ENCODE measurements at regions not wholly inside any gene's neighbourhood (a gene's known extent, or its start where the extent isn't known, plus 50 kb on each side); places are given as distances from the start of the nearest gene placed in this dataset.

DNA sequence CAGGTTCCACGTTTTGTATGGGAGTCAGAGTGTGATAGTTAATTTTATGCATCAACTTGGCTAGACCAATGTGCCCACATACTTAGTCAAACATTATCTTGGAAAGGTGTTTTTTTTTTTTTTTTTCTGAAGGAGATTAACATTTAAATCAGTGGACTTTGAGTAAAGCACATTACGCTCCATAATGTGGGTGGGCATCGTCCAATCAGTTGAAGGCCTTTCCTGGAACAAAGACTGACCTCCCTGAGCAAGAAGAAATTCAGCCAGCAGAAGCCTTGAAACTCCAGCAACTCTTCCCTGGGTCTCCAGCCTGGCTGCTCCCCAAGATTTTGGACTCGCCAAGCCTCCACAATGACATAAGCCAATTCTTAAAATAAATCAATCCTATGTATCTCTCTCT lies 711.4 kb downstream of the MTRR start:
- DNase-seq: no peak

DNA sequence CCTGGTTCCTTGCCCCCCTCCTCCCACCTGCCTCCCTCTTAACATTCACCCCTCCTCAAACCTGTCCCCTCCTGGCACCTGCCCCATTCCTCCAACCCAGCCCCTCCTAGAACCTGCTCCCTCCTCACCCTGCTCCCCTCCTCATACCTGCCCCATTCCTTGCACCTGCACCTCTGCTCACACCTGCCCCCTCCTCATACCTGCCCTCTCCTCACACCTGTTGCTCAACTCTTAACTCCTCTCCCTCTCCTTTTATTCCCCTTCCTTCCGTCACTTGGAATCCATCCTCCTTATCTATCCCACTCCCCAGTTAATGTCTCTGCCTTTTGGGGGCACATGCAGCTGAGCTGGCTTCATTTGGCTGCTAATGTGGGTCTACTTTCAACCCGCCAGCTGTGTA lies 712.1 kb downstream of the MTRR start:
- DNase-seq: no peak

DNA sequence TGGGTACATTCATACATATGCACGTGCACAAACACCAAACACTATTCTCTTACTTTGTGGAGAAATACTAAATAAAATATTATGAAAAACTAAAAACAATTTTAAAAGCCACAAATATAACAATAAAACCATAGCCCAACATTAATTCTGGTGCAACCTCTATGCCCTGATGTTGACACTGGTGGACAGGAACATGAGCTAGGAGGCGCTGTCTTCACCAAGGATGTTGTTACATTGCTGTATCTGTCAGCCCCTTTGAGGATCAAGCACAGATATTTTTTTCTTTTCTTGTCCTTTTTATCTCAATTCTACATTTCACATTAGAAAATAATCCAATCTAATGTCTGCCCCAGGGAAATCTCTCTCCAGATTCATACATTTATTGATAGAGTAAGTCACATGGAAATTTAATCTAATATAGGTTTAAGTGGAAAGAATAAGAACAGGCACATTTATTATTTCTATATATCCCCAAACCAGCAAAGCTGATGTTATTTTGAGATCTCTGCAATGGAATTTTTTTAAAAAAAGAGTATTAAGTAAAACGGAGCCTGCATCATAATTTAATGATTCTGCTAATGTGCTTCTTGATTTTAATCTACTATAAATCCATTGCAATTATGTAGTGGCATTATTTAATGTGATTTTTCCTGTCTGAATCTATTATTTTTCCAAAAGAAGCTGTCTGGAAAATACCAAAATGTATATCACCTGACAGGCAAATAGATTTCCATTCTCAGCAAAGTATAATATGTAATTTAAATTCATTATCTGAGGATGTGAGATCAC lies 716.5 kb downstream of the MTRR start:
- DNase-seq: no peak

DNA sequence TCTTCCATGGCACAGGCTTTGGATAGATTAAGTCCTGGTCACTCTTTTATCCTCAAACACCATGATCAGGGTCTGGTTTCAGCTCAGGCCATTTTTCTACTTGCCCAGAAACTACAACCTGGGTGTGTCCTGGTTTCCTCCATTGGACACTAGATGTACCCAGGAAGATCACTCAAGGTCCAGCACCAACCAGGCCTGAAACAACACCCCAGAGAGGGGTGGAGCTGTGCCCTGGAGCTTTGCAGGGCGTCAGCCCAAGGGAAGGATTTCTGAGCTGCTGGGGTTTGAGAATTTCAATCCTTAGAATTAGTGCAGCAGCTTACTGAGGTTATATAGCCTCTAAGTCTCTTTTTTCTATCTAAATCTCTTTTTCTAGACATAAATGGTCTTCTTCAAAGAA lies 722.0 kb downstream of the MTRR start:
- DNase-seq: no peak

DNA sequence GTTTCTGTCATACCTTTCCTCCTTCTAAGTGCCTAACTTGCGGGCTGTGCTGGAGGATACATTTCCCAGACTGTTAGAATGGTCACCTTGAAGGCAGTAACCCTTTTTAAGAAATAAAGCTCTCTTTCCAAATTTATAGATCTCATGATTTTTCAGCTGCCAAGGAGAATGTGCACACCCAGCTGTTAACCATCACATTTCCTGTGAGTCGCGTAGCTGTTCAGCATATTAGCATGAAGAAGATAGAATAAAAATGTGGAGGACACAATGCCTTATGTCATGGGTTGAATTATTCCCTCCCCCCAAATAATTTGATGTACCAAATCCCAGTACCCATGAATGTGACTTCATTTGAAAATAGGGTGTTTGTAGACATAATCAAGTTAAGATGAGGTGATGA lies 729.4 kb downstream of the MTRR start:
- no peak for DNase-seq

DNA sequence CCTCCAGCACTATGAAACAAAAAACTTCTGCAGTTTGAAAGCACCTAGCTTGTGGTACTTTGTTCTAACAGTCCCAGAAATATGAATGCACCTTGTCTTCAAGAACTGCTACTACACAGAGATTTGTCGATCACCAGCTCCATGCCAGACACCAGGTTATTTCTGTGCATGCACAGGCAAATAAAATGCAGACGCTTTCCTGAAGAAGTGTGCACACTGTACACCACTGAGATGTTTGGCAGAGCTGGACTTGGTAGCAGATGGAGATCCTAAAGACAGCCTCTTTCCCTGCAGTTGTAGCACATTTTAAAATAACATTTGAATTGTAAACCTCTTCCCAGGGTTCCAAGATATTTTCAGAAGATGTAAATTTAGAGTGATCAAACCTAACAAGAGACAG lies 730.0 kb downstream of the MTRR start:
- no peak for DNase-seq

DNA sequence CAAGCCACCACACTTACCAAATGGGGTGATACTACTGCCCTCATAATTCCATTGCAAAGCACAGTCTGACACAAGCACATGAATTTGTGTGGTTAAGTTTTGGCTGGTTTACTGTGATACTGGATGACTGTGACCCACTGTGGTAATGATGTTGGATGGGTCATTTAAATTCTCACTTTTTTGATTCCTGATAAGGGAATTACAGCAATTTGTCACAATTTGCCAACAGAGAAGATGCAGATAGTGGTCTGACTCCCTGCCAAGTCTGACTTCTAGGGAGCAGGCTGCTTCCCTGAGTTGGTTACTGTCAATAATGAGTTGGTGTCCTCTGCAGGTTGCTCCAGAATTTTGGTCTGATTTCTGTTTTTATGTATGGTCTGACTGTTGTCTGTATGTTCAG lies 731.9 kb downstream of the MTRR start:
- no peak for DNase-seq

DNA sequence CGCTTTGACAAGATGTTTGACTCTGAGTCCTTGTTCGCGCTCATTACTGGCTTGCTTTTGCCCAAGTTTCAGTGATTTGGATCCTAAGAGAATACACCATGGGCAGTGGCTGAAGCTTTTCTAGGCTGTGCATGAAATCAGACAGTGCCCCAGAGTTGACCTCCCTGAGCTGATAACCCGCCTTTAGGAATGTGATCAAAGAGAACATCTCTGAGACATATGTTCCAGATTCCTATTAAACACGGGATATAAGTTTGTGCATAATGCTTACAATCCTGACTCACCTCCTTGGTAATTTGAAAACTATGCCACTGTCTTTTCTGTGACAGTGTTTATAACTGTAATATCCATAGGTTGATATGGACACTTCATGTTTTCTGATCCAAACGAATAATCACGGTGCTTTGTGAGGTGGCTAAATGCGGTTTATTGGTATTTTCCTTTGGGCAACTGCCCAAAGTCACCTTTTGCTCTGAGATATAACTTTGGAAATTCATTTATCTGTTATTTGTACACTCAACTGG lies 732.9 kb downstream of the MTRR start:
- no peak for DNase-seq

DNA sequence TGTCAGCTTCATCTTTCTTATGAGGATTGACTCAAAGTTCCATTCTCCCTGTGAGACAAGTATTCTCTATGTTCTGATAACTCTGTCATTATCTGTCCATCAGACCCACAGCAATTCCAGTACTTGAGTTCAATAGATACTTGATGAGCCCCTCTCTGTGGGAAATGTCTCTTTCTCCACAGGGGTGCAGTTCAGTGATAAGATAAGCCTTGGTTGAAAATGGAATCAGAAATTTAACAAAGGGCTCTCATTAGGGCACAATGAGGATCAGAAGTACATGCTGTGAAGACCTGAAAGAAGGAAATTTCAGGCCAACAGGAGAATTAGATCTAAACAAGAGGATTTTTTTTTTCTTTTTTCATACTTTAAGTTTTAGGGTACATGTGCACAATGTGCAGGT lies 737.3 kb downstream of the MTRR start:
- no peak for DNase-seq

DNA sequence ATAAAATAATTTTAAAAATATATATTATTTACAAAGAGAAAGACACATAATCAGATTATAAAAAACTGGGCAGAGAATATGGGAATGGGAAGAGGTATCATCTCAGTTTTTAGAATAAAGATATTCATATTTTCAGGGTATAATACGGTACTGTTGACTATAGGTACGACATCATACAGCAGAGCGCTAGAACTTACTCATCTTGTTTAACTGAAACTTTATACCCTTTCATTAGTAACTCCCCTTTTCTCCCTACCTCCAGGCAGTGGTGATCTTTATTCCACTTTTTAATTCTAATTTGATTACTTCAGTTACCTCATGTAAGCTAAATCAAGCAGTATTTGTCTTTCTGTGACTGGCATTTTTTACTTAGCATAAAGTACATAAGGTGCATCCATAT lies 742.1 kb downstream of the MTRR start:
- DNase-seq: no peak

DNA sequence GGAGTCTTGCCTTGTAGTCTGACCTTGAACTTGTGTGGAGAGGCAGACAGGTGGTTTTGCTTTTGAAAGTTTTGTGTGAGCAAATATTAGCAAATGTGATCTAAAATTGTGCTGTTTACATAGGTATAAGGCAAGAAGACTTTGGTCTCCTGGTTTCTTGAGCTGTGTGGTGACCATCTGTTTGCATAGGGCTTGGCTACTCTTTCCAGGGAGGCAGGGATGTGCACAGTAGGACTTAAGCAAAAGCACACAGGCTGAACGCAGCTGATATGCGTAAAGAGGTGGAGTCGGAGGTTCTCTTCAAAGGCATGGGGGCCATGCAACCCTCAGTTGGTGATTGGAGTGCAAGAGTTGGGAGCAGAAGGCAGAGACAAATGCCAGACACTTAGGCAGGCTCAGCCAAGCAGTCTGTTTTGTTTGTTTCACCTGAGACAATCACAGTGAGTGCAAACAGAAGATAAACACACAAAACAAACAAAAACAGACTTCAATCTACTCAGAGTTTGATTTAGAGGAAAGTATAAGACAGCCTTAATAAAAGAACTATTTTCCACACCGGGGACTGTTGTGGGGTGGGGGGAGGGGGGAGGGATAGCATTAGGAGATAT lies 744.2 kb downstream of the MTRR start:
- DNase-seq: no peak

DNA sequence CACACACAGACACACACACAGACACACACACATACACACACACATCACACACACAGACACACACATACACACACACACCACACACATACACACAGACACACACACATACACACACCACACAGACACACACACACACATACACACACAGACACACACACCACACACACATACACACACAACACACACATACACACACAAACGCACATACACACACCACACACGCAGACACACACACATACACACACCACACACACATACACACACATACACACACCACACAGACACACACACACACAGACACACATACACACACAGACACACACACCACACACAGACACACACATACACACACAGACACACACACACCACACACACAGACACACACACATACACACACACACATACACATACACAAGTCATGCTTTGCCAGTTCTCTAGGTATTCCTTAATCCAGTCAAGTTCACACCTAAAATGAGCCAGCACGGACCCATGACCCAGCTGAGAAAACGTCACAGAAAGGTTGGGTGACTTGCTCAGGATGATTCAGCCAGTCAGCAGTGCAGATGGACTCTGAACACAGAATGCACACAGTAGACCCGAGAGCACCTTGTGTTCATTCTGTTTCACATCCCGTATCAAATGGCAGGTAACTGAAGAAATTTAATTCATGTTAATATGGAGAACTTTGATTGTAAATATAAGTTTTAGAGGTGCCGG lies 746.4 kb downstream of the MTRR start:
- DNase-seq: no peak

DNA sequence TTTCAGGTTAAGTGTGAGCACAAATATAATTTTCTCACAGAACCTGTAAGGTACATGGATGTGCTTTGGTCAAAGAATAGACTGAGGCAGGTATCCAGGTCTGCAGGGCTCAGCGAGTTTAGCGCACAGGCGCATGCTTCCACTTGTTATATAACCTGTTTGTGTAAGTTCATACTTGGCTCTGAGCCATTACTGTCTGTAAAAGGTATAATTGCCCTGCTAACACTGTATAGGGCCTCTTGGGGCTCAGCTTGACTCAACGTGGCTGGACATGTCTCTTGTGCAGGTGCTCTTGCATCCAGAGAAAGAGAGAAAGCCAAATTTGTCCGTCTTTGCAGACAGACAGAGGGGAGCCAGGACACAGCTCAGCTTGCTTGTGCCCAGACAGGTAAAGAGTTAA lies 759.6 kb downstream of the MTRR start:
- no peak for DNase-seq

DNA sequence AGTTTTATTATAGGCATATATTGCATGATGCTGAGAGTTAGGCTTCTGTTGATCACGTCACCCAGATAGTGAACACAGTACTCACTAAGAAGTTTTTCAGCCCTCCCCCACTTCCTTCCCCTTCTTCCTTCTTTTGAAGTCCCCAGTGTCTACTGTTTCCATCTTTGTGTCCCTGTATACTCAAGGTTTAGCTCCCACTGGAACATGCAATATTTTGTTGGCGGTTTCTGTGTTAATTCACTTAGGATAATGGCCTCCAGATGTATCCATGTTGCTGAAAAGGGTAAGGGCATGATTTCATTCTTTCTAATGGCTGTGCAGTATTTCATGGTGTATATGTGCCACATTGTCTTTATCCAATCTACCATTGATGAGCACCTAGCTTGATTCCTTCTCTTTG lies 764.3 kb downstream of the MTRR start:
- no peak for DNase-seq

DNA sequence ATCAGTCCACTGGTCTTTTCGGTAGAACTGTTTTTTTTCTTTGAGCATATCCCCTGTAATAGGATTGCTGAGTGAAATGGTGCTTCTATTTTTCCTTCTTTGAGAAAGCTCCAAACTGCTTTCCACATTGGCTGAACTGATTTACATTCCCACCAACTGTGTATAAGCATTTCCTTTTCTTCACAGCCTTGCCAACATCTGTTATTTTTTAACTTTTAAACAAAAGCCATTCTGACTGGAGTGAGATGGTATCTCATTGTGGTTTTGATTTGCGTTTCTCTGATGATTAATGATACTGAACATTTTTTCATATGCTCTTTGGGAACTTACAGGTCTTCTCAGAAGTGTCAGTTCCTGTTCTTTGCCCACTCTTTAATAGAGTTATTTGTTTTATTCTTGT lies 764.7 kb downstream of the MTRR start:
- no peak for DNase-seq

DNA sequence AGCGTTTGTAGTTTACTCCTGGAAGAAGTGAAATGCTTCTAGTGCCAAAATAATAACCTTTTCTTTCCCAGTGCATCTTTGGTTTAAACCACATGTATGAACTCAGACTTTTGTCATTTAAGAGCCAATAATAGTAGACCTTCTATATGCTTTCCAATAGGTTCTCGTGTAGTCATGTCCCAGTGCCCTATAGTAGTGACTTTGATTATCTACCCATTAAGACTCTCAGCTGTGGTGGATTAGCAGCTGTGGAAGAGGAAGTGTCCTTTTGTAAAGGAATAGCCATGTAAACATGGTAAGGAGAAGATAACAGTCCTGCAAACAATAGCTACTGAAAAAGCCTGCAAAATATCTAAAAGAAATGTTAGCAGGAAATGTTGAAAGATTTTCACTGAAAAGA lies 765.3 kb downstream of the MTRR start:
- DNase-seq: no peak

DNA sequence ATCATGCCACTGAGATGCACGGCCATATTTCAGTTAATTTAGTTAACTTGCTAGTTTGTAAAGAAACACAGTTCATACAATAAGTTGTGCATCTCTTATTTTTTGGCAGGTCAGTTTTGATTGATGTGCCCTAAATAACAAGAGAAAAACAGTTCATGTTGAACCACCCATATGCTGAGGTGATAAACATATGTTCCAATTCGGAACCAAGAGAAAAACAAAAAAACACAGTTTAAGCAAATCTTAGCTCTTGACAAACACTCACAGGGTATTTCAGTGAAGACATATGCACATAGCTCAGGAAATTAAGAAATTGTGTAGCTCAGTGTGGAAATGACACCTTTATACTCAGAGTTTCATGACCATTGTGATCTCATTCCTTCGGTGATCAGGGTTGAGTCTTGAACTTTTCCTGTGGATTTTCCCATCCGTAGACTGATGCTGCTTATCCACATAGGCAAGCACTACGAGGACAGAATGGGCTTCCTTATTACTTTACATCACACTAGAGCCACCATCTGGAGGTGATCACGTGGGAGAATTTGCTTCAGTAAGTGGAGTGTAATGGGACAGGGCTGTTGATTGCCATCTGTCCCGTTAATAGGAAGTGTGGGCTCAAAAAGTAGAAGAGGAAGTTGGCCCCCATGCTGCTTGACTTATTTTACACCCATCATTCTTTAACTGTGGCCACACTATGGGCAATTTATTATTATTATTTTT lies 773.0 kb downstream of the MTRR start:
- no peak for DNase-seq

DNA sequence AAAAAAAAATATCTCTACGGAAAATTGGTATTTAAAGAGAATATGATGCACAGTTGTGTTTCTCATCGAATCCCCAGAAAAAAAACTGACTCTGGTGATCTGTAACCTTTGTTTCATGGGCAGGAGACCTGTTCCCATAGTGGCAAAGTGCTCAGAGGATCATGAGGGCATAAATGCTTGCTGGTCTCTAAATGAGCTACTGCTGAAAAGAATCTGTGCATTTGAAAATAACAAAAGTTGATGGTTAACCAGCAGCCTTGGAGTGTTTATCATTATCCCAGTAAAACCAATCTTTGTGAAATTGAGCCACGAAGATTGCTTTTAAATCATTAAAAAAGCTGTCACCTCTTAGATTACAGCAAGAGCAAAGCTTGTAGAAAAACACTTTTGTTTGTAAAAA lies 775.4 kb downstream of the MTRR start:
- no peak for DNase-seq

DNA sequence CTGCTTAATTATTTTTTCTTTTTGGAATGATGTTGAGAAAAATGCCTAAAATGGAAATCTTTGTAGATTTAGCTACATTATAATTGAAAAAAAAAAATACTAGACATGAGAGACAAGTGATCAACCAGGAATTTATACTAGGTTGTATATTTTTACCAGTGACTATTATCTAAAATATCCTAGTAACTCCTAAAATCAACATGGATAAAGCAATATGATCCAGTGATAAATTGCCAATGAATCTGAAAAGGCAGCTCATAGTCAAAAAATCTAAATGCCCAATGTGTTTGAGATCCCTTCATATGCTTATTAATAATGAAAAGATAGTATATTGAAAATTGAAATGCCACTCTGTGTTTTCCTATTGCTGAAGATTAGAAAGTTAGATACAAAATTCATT lies 778.2 kb downstream of the MTRR start:
- DNase-seq: no peak

DNA sequence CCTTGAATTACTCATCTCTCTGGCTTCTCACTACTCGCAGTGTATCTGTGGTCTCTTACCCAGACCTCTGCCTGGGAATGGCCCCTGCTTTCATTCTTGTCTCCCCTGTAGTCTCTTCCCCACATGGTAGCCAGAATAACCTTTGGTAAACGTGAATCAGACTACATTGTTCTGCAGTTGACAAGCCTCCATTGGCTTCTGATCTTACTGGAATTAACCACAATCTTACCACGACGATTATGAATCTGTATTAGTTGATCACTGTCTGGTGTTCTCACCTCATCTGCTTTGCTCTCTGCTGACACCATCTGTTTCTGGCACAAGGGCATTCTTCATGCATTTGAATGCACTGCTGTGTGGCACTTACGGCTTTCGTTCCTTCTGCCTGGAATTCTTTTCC lies 781.2 kb downstream of the MTRR start:
- no peak for DNase-seq

DNA sequence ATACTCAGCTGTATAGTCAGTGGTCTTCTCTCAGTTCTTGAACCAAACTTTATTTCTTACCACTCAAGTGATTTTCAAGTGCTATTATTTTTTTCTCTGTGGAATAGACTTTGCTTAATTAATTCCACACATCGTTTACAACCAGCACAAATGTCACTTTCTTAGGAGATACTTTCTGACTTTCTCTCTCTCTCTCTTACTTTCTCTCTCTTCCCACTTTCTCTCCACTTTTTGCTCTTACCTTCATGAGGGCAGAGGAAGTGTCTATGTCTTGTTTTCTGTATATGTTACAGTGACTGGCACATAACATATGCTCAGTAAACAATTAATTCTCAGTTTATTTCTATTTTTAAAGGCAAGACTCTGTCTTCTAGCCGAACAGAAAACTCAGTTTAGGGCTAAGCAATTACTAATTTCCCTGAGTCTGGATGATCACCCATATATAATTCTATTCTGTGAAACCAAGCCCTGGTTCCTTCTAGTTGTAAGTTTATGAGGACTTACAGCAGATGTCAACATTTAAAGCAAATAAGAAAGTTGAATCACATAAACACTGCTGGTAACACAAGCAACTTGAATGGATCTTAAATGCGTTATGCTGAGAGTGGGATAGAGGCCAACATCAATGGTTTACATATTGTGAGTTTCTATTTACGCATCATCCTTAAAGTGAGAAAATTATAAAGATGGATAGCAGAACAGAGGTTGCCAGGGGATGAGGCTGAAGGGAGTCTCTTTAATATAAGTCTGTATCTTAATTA lies 791.4 kb downstream of the MTRR start:
- DNase-seq: no peak

DNA sequence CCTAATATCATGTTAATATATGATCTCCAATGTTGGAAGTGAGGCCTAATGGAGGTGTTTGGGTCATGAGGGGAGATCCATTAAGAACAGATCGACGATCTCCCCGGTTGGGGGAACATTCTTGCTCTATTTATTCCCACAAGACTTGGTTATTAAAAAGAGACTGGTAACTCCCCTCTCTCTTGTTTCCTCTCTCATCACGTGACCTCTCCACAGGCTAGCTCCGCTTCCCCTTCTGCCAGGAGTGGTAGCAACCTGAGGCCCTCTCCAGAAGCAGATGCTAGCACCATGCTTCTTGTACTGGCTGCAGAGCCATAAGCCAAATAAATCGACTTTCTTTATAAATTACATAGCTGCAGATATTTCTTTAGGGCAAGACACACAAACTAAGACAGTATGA lies 794.4 kb downstream of the MTRR start:
- no peak for DNase-seq

DNA sequence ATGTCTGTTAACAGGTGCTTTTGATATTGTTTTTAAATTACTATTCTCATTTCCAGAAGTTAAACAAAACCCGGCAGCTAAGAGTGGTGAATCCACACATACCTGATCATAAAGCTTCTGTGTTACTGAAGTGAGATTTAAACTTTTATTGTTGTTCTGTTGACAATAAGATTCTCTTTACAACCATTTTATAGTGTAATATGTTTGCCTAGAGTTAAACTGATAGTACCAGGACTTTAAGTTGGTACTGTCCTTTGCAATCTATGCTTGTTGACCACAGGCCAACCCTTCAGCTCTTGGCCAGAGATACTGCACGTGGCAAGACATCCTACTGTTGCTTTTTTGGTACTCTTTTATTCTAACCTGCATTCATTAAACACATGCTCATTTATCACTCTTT lies 806.2 kb downstream of the MTRR start:
- DNase-seq: no peak

All from activated CD4-positive, CD25-positive, alpha-beta regulatory T cell (primary cell).